Esophagus muscularis mucosa (tissue), 4 donors: ENCODE measurements at regions not wholly inside any gene's neighbourhood (a gene's known extent, or its start where the extent isn't known, plus 50 kb on each side); places are given as distances from the start of the nearest gene placed in this dataset.

ENCODE experiments used
- EP300 ChIP-seq: sonication (generic); formaldehyde crosslinking; IDR thresholded peaks from one replicate; pipeline ENCODE4 v1.6.1; 2017; ENCODE audit warnings: antibody characterized with exemption
- POLR2A ChIP-seq: fragments of 450-650 bp; IDR thresholded peaks from one replicate; pipeline ENCODE4 v1.6.1; 2017; ENCODE audit warnings: antibody characterized with exemption, moderate library complexity, mild to moderate bottlenecking, low read depth
- POLR2AphosphoS5 ChIP-seq, 2 donors: sonication (generic); formaldehyde crosslinking; IDR thresholded peaks; one replicate each; pipeline ENCODE4 v1.6.1; 2017; ENCODE audit warnings: antibody characterized with exemption in 2 of 2
- TF ChIP-seq, protein P1 (sequence below), 3 experiments: fragments of 200-600 bp in 2 of 3; fragments of 450-650 bp in 1 of 3; sonication (generic) in 2 of 3; IDR thresholded peaks; one replicate each; pipeline ENCODE4 v1.5.1; 2017 to 2019; ENCODE audit warnings: antibody characterized with exemption in 3 of 3, mild to moderate bottlenecking in 2 of 3, moderate library complexity in 1 of 3

DNA sequence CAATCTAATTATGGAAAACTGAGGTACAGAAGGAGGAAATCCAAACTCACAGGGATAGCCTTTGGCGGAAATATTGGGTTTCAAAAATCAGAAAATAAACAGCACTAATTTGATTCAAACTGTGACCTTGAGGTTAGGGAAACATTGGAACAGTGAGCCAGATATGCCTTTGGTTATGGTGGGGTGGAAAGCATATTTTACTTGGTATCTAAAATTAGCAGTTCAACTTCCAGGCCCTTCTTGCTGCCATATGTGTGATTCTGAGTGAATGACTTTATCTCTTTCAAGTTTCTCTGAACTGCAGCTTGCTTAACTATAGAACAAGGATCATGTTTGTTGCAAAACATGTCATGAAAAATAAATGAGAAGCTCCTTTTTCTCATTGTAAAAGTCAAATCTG lies 240.9 kb upstream of the VEGFC start:
- TF ChIP-seq POLR2AphosphoS5 (IDR thresholded peaks at IDR 0.05) = no peak
- TF ChIP-seq, protein P1, sequence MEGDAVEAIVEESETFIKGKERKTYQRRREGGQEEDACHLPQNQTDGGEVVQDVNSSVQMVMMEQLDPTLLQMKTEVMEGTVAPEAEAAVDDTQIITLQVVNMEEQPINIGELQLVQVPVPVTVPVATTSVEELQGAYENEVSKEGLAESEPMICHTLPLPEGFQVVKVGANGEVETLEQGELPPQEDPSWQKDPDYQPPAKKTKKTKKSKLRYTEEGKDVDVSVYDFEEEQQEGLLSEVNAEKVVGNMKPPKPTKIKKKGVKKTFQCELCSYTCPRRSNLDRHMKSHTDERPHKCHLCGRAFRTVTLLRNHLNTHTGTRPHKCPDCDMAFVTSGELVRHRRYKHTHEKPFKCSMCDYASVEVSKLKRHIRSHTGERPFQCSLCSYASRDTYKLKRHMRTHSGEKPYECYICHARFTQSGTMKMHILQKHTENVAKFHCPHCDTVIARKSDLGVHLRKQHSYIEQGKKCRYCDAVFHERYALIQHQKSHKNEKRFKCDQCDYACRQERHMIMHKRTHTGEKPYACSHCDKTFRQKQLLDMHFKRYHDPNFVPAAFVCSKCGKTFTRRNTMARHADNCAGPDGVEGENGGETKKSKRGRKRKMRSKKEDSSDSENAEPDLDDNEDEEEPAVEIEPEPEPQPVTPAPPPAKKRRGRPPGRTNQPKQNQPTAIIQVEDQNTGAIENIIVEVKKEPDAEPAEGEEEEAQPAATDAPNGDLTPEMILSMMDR (IDR thresholded peaks at IDR 0.05) = no peak
- TF ChIP-seq EP300 = no peak
- no peak for TF ChIP-seq POLR2A
